SK-N-SH (cell line): ENCODE measurements at regions not wholly inside any gene's neighbourhood (a gene's known extent, or its start where the extent isn't known, plus 50 kb on each side); places are given as distances from the start of the nearest gene placed in this dataset.

Source experiments
- CTCF ChIA-PET: fragments of 300-600, 350-600 bp; formaldehyde crosslinking; extraction: SDS; loops from one replicate; lab custom pipeline; 2021; lab: Yijun Ruan, JAX
- POLR2A ChIA-PET: fragments of 350-600 bp; sonication (Branson Sonifier 250); formaldehyde crosslinking; extraction: SDS; loops from one replicate; lab custom pipeline; 2020; ENCODE audit warnings: antibody characterized with exemption, inconsistent platforms; lab: Yijun Ruan, JAX
- DNase-seq: peaks from one replicate; pipeline ENCODE4 v3.0.0; 2012
- H2AFZ ChIP-seq: fragments of 200-600 bp; sonication (generic); 2 replicates; pipeline ENCODE4 v1.8.1; 2016; ENCODE audit warnings: antibody characterized with exemption, mild to moderate bottlenecking, low read depth
- H3F3A ChIP-seq: fragments of 200-600 bp; sonication (generic); replicated peaks from 2 replicates; pipeline ENCODE3; 2016; ENCODE audit warnings: antibody characterized with exemption, mild to moderate bottlenecking; ENCODE audit not compliant: insufficient read depth
- H3K27ac ChIP-seq, 2 experiments: fragments of 200-500 bp in 1 of 2; fragments of 200-600 bp in 1 of 2; sonication (Bioruptor generic) in 1 of 2; sonication (generic), shearing (Covaris generic) in 1 of 2; 2 replicates each; pipeline versions ENCODE4 v1.5.1 to v1.6.1; 2014 to 2016; ENCODE audit warnings: low read depth in 2 of 2, inconsistent platforms in 1 of 2, low read length in 1 of 2, mild to moderate bottlenecking in 1 of 2, mixed read lengths in 1 of 2
- H3K27me3 ChIP-seq: fragments of 200-600 bp; sonication (generic), shearing (Covaris generic); 2 replicates; pipeline ENCODE4 v1.6.1; 2016; ENCODE audit warnings: mixed run types; ENCODE audit not compliant: insufficient read depth
- H3K36me3 ChIP-seq, 2 experiments: fragments of 200-500 bp in 1 of 2; fragments of 200-600 bp in 1 of 2; sonication (Bioruptor generic) in 1 of 2; sonication (generic) in 1 of 2; replicated peaks in 1 of 2; 2 replicates each; pipeline versions ENCODE3 to v1.5.1; 2014 to 2016; ENCODE audit warnings: low read length in 1 of 2, mild to moderate bottlenecking in 1 of 2; ENCODE audit not compliant: insufficient read depth in 2 of 2, control insufficient read depth in 1 of 2
- H3K4me1 ChIP-seq, 2 experiments: fragments of 200-500 bp in 1 of 2; fragments of 200-600 bp in 1 of 2; sonication (Bioruptor generic) in 1 of 2; sonication (generic), shearing (Covaris generic) in 1 of 2; 2 replicates each; pipeline versions ENCODE4 v1.5.1 to v1.6.1; 2014 to 2016; ENCODE audit warnings: low read depth in 1 of 2, low read length in 1 of 2, mixed run types in 1 of 2; ENCODE audit not compliant: insufficient read depth in 2 of 2, control insufficient read depth in 1 of 2
- H3K4me2 ChIP-seq: fragments of 200-600 bp; sonication (generic), shearing (Covaris generic); 2 replicates; pipeline ENCODE4 v1.6.1; 2017; ENCODE audit warnings: mixed run types
- H3K4me3 ChIP-seq, 2 experiments: fragments of 200-500 bp in 1 of 2; fragments of 200-600 bp in 1 of 2; sonication (Bioruptor generic) in 1 of 2; sonication (generic), shearing (Covaris generic) in 1 of 2; 2 replicates each; pipeline versions ENCODE4 v1.5.1 to v1.8.1; 2014 to 2016; ENCODE audit warnings: low read depth in 2 of 2, inconsistent platforms in 1 of 2, low read length in 1 of 2, mild to moderate bottlenecking in 1 of 2, mixed read lengths in 1 of 2, moderate library complexity in 1 of 2
- H3K79me2 ChIP-seq: fragments of 200-600 bp; sonication (generic); 2 replicates; pipeline ENCODE4 v1.8.1; 2017; ENCODE audit warnings: mild to moderate bottlenecking; ENCODE audit not compliant: insufficient read depth
- H3K9ac ChIP-seq: fragments of 200-600 bp; sonication (generic); 2 replicates; pipeline ENCODE4 v1.6.1; 2017; ENCODE audit warnings: mixed run types
- H3K9me2 ChIP-seq: fragments of 200-600 bp; sonication (generic); 2 replicates; pipeline ENCODE4 v1.6.1; 2017; ENCODE audit warnings: mixed run types
- H3K9me3 ChIP-seq: fragments of 200-600 bp; sonication (generic); 2 replicates; pipeline ENCODE4 v1.6.1; 2017; ENCODE audit warnings: mixed run types, mild to moderate bottlenecking, moderate library complexity
- H4K20me1 ChIP-seq: fragments of 200-600 bp; sonication (generic); 2 replicates; pipeline ENCODE4 v1.6.1; 2017; ENCODE audit warnings: mild to moderate bottlenecking, mixed run types; ENCODE audit not compliant: insufficient read depth
- CHD2 ChIP-seq: fragments of 150-350 bp; IDR thresholded peaks from 2 replicates; pipeline ENCODE4 v1.6.1; 2018; ENCODE audit warnings: low read length; ENCODE audit not compliant: partially characterized antibody
- CTCF ChIP-seq: fragments of 200-600 bp; sonication (generic); IDR thresholded peaks from 2 replicates; pipeline ENCODE4 v1.6.1; 2017; ENCODE audit warnings: antibody characterized with exemption, mild to moderate bottlenecking, moderate library complexity
- ELF1 ChIP-seq: IDR thresholded peaks from 2 replicates; pipeline ENCODE4 v1.4.0; 2012
- EP300 ChIP-seq, 2 experiments: IDR thresholded peaks; 2 replicates each; pipeline versions ENCODE4 v1.4.0 to v1.6.1; 2012; ENCODE audit warnings: borderline replicate concordance in 1 of 2, low read depth in 1 of 2, low read length in 1 of 2
- EZH2phosphoT487 ChIP-seq: fragments of 200-600 bp; sonication (generic); IDR thresholded peaks from 2 replicates; pipeline ENCODE4 v1.6.1; 2017; ENCODE audit warnings: low read depth, mixed run types, mild to moderate bottlenecking, antibody characterized with exemption, moderate library complexity, borderline replicate concordance
- FOSL2 ChIP-seq: IDR thresholded peaks from 2 replicates; pipeline ENCODE4 v1.4.0; 2012; ENCODE audit warnings: low read depth, mild to moderate bottlenecking, moderate library complexity, borderline replicate concordance
- GABPA ChIP-seq: IDR thresholded peaks from 2 replicates; pipeline ENCODE4 v1.4.0; 2012; ENCODE audit warnings: low read depth, mild to moderate bottlenecking
- GATA2 ChIP-seq: sonication (generic); formaldehyde crosslinking; IDR thresholded peaks from 2 replicates; pipeline ENCODE4 v1.5.0; 2020; ENCODE audit warnings: mild to moderate bottlenecking, missing genetic modification reagents
- MAX ChIP-seq: IDR thresholded peaks from 2 replicates; pipeline ENCODE4 v1.4.0; 2012; ENCODE audit warnings: low read depth
- MEF2A ChIP-seq: IDR thresholded peaks from 2 replicates; pipeline ENCODE4 v1.4.0; 2012; ENCODE audit warnings: low read depth, borderline replicate concordance
- MXI1 ChIP-seq: IDR thresholded peaks from 2 replicates; pipeline ENCODE4 v1.6.1; 2012; ENCODE audit warnings: mild to moderate bottlenecking, low read depth, low read length, improper control_type of control experiment
- NFIC ChIP-seq: IDR thresholded peaks from 2 replicates; pipeline ENCODE4 v1.4.0; 2012; ENCODE audit warnings: borderline replicate concordance
- NRF1 ChIP-seq: IDR thresholded peaks from 2 replicates; pipeline ENCODE4 v1.6.1; 2012; ENCODE audit warnings: low read depth, mild to moderate bottlenecking, low read length
- RAD21 ChIP-seq: IDR thresholded peaks from 2 replicates; pipeline ENCODE4 v1.6.1; 2012; ENCODE audit warnings: mild to moderate bottlenecking, low read length
- RCOR1 ChIP-seq: fragments of 150-350 bp; IDR thresholded peaks from 2 replicates; pipeline ENCODE4 v1.6.1; 2017; ENCODE audit warnings: antibody characterized with exemption, low read length
- REST ChIP-seq: IDR thresholded peaks from 2 replicates; pipeline ENCODE4 v1.6.1; 2012; ENCODE audit warnings: mild to moderate bottlenecking, low read depth, low read length, moderate library complexity
- RFX5 ChIP-seq: IDR thresholded peaks from 2 replicates; pipeline ENCODE4 v1.6.1; 2012; ENCODE audit warnings: mild to moderate bottlenecking, improper control_type of control experiment, low read length
- TAF1 ChIP-seq: IDR thresholded peaks from 2 replicates; pipeline ENCODE4 v1.6.1; 2012; ENCODE audit warnings: low read depth, mild to moderate bottlenecking, low read length, moderate library complexity, borderline replicate concordance
- TEAD4 ChIP-seq: IDR thresholded peaks from 2 replicates; pipeline ENCODE4 v1.4.0; 2012; ENCODE audit warnings: mild to moderate bottlenecking, borderline replicate concordance; ENCODE audit not compliant: insufficient read depth
- USF1 ChIP-seq: IDR thresholded peaks from 2 replicates; pipeline ENCODE4 v1.4.0; 2012; ENCODE audit warnings: low read depth, borderline replicate concordance
- USF2 ChIP-seq: fragments of 150-350 bp; IDR thresholded peaks from 2 replicates; pipeline ENCODE4 v1.6.1; 2017; ENCODE audit warnings: antibody characterized with exemption, low read length, low read depth, borderline replicate concordance
- YY1 ChIP-seq: IDR thresholded peaks from 2 replicates; pipeline ENCODE4 v1.4.0; 2012; ENCODE audit warnings: low read depth, mild to moderate bottlenecking
- WGBS: methylation state at CpG from one replicate; pipeline ENCODE4 v1.1.6; 2017; ENCODE audit warnings: low lambda C conversion rate; 5-methylcytosine and 5-hydroxymethylcytosine counted together

- no peak overlapping the region for H2AFZ ChIP-seq
- ChIA-PET CTCF (no interaction called here), POLR2A (no interaction called here)
- H3K27me3 ChIP-seq = no peaks in the 10 kb centered on the region
- DNase-seq = no peak
- no peaks in the 10 kb centered on the region for H3K9me2 ChIP-seq
- no peak overlapping the region for H3K27ac ChIP-seq
- H3K9me3 ChIP-seq = no peaks in the 10 kb centered on the region
- no peaks in the 10 kb centered on the region for H3K36me3 ChIP-seq
- H3K4me2 ChIP-seq = no peak overlapping the region
- H4K20me1 ChIP-seq = no peaks in the 10 kb centered on the region
- H3K4me1 ChIP-seq = no peaks in the 10 kb centered on the region
- 10% methylated on average over 3 of the region's 3 CpGs for WGBS
- TF ChIP-seq NFIC (no peak), CHD2 (no peak), EP300 (IDR thresholded peaks at IDR 0.05; ENCODE audit: borderline replicate concordance in 1 of 2, low read depth in 1 of 2, low read length in 1 of 2) (no peak), GABPA (no peak), REST (no peak), RAD21 (no peak), TAF1 (no peak), NRF1 (no peak), GATA2 (no peak), RCOR1 (no peak)
- H3F3A ChIP-seq = no peaks in the 10 kb centered on the region
- no peaks in the 10 kb centered on the region for H3K79me2 ChIP-seq
- no peak overlapping the region for H3K4me3 ChIP-seq
- H3K9ac ChIP-seq = no peak overlapping the region
These were observed 123.2 kb upstream of the VGLL2 start for GRCh38 chr6:117142142-117142541.

GRCh38 chr6:117142995-117143394 lies 122.4 kb upstream of the VGLL2 start:
- Histone ChIP-seq H4K20me1 (no peaks in the 10 kb centered on the region), H3K36me3 (no peaks in the 10 kb centered on the region), H3K27me3 (no peaks in the 10 kb centered on the region), H3K4me3 (no peak overlapping the region), H3K9me2 (no peaks in the 10 kb centered on the region), H3K4me2 (no peak overlapping the region), H3K9ac (no peak overlapping the region), H3K4me1 (no peaks in the 10 kb centered on the region), H3K79me2 (no peaks in the 10 kb centered on the region), H3K27ac (no peak overlapping the region), H3K9me3 (no peaks in the 10 kb centered on the region), H3F3A (no peaks in the 10 kb centered on the region), H2AFZ (no peak overlapping the region)
- POLR2A ChIA-PET = no interaction called here
- CTCF ChIA-PET = no interaction called here
- WGBS = 0% methylated on average over 1 of the region's 1 CpG
- DNase-seq = no peak
- TF ChIP-seq YY1 = no peak
- no peak for TF ChIP-seq EZH2phosphoT487
- no peak for TF ChIP-seq MXI1
- TF ChIP-seq RFX5 = no peak
- TF ChIP-seq FOSL2 = no peak
- no peak for TF ChIP-seq GABPA
- TF ChIP-seq RAD21 = no peak
- TF ChIP-seq TAF1 = no peak
- TF ChIP-seq USF1 = no peak
- no peak for TF ChIP-seq MEF2A
- no peak for TF ChIP-seq TEAD4
- TF ChIP-seq MAX = no peak
- no peak for TF ChIP-seq ELF1
- no peak for TF ChIP-seq EP300 (IDR thresholded peaks at IDR 0.05; ENCODE audit: borderline replicate concordance in 1 of 2, low read depth in 1 of 2, low read length in 1 of 2)
- TF ChIP-seq USF2 = no peak
- no peak for TF ChIP-seq CTCF
